GM23338 (cell line): ENCODE measurements at regions not wholly inside any gene's neighbourhood (a gene's known extent, or its start where the extent isn't known, plus 50 kb on each side); places are given as distances from the start of the nearest gene placed in this dataset.

Experiments
- ATAC-seq: fragments of 200-7000 bp; cut with Tn5 transposase; 3 replicates; pipeline ENCODE4 v1.9.1; 2020
- DNase-seq: peaks from one replicate; pipeline ENCODE4 v3.0.0-alpha.2; 2015; ENCODE audit warnings: low spot score
- H2AFZ ChIP-seq: fragments of 200-600 bp; sonication (generic); 2 replicates; pipeline ENCODE4 v1.8.0; 2016; ENCODE audit warnings: antibody characterized with exemption, mild to moderate bottlenecking, moderate library complexity
- H3F3A ChIP-seq: fragments of 200-600 bp; sonication (generic); replicated peaks from 2 replicates; pipeline ENCODE4 v1.8.0; 2017; ENCODE audit warnings: antibody characterized with exemption, mixed run types, low read depth
- H3K27ac ChIP-seq: fragments of 200-600 bp; sonication (generic); 2 replicates; pipeline ENCODE4 v1.6.1; 2016; ENCODE audit warnings: low read depth
- H3K27me3 ChIP-seq: fragments of 200-600 bp; sonication (generic); 2 replicates; pipeline ENCODE4 v1.8.0; 2016; ENCODE audit warnings: mild to moderate bottlenecking, mixed run types, moderate library complexity; ENCODE audit not compliant: insufficient read depth
- H3K36me3 ChIP-seq: fragments of 200-600 bp; sonication (generic); 2 replicates; pipeline ENCODE4 v1.8.0; 2016; ENCODE audit warnings: mild to moderate bottlenecking; ENCODE audit not compliant: insufficient read depth
- H3K4me1 ChIP-seq: fragments of 200-600 bp; sonication (generic); 2 replicates; pipeline ENCODE4 v1.8.0; 2016; ENCODE audit warnings: mild to moderate bottlenecking, moderate library complexity; ENCODE audit not compliant: insufficient read depth
- H3K4me2 ChIP-seq: fragments of 200-600 bp; sonication (generic); 2 replicates; pipeline ENCODE4 v1.7.1; 2017; ENCODE audit warnings: mixed run types
- H3K4me3 ChIP-seq: fragments of 200-600 bp; sonication (generic); 2 replicates; pipeline ENCODE4 v1.6.1; 2016; ENCODE audit warnings: mixed run types
- H3K79me2 ChIP-seq: fragments of 200-600 bp; sonication (generic); replicated peaks from 2 replicates; pipeline ENCODE4 v1.8.0; 2017; ENCODE audit warnings: mild to moderate bottlenecking; ENCODE audit not compliant: insufficient read depth
- H3K9me2 ChIP-seq: fragments of 200-600 bp; sonication (generic); 2 replicates; pipeline ENCODE4 v1.8.0; 2017; ENCODE audit not compliant: insufficient read depth
- H4K20me1 ChIP-seq: fragments of 200-600 bp; sonication (generic); replicated peaks from 2 replicates; pipeline ENCODE4 v1.8.0; 2017; ENCODE audit warnings: mild to moderate bottlenecking; ENCODE audit not compliant: insufficient read depth
- H3K27ac Mint-ChIP-seq: 2 replicates; pipeline ENCODE4 v1.8.0; 2020; ENCODE audit warnings: inconsistent platforms, mild to moderate bottlenecking, moderate library complexity, mixed read lengths
- H3K27me3 Mint-ChIP-seq: 3 replicates; pipeline ENCODE4 v1.8.0; 2022; ENCODE audit warnings: low read depth, mild to moderate bottlenecking, moderate library complexity, mixed read lengths, inconsistent platforms; ENCODE audit not compliant: insufficient read depth, poor library complexity
- H3K36me3 Mint-ChIP-seq: 3 replicates; pipeline ENCODE4 v1.8.0; 2021; ENCODE audit warnings: low read depth, mild to moderate bottlenecking, inconsistent platforms, moderate library complexity, mixed read lengths
- H3K4me1 Mint-ChIP-seq: 3 replicates; pipeline ENCODE4 v1.8.0; 2020; ENCODE audit warnings: mild to moderate bottlenecking, inconsistent platforms, mixed read lengths
- H3K4me3 Mint-ChIP-seq: 3 replicates; pipeline ENCODE4 v1.8.0; 2021; ENCODE audit warnings: moderate library complexity, mild to moderate bottlenecking, inconsistent platforms, mixed read lengths
- H3K9me3 Mint-ChIP-seq: 3 replicates; pipeline ENCODE4 v1.8.0; 2020; ENCODE audit warnings: moderate library complexity, mild to moderate bottlenecking, inconsistent platforms, mixed read lengths
- CREB1 ChIP-seq: fragments of 250-450 bp; sonication (Bioruptor Pico); IDR thresholded peaks from 2 replicates; pipeline ENCODE4 v1.5.0; 2020; ENCODE audit warnings: low read depth, mild to moderate bottlenecking, moderate library complexity
- ETS1 ChIP-seq: IDR thresholded peaks from 2 replicates; pipeline ENCODE4 v1.6.1; 2016; ENCODE audit warnings: antibody characterized with exemption
- EZH2phosphoT487 ChIP-seq: fragments of 200-600 bp; sonication (generic); IDR thresholded peaks from one replicate; pipeline ENCODE4 v1.8.1; 2018; ENCODE audit warnings: antibody characterized with exemption; ENCODE audit not compliant: unreplicated experiment
- NANOG ChIP-seq: IDR thresholded peaks from 2 replicates; pipeline ENCODE4 v1.6.1; 2016; ENCODE audit warnings: antibody characterized with exemption, borderline replicate concordance
- POLR2AphosphoS5 ChIP-seq: IDR thresholded peaks from 2 replicates; pipeline ENCODE4 v1.6.1; 2016; ENCODE audit warnings: antibody characterized with exemption, low read depth
- REST ChIP-seq: IDR thresholded peaks from one replicate; pipeline ENCODE4 v1.6.1; 2018; ENCODE audit warnings: antibody characterized with exemption; ENCODE audit not compliant: unreplicated experiment
- STAT1 ChIP-seq: IDR thresholded peaks from one replicate; pipeline ENCODE4 v1.6.1; 2016; ENCODE audit warnings: antibody characterized with exemption; ENCODE audit not compliant: unreplicated experiment
- ZNF462 ChIP-seq: fragments of 250-450 bp; sonication (Bioruptor Pico); IDR thresholded peaks from 2 replicates; pipeline ENCODE4 v1.5.0; 2020; ENCODE audit warnings: mild to moderate bottlenecking, moderate library complexity

DNA sequence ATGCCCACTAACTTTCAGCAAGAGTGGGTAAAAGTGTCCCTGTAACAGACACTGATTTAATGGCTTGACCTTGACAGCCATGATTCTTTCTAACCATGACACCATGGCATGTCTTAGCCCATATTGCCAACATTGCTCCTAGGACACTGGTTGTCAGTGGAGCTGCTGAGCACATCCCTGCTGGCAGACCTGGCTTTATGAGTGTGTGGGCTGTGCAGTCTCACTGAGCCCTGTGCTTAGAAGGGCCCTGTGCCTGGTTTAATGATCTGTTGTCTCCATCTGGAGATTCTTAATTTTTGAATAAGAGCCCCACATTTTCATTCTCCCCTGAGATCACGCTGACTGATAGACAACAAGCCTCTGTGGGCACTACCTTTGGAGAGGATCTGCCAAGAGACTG, 243.1 kb upstream of the KIAA1217 start (continued):
- no peak for TF ChIP-seq ZNF462
- TF ChIP-seq EZH2phosphoT487 = no peak
- TF ChIP-seq NANOG = no peak
- TF ChIP-seq STAT1 = no peak
- no peak for TF ChIP-seq POLR2AphosphoS5
- TF ChIP-seq ETS1 = no peak
- TF ChIP-seq CREB1 = no peak

GRCh38 chr10:23966504-23967051, 242.4 kb upstream of the KIAA1217 start:
- H2AFZ ChIP-seq = no peak overlapping the region

More at GRCh38 chr10:23966504-23967051, 242.4 kb upstream of the KIAA1217 start:
- Histone ChIP-seq H3K9me2 (peaks cover 12% of the 10 kb centered on the region), H4K20me1 (no peaks in the 10 kb centered on the region), H3K4me3 (no peak overlapping the region), H3K4me1 (peaks cover 6% of the 10 kb centered on the region; the same call in 1 of the 2 replicates), H3K4me2 (no peak overlapping the region), H3K27ac (no peak overlapping the region), H3K36me3 (no peaks in the 10 kb centered on the region), H3K79me2 (no peaks in the 10 kb centered on the region), H3F3A (no peaks in the 10 kb centered on the region), H3K27me3 (no peaks in the 10 kb centered on the region)
- peaks cover 7% of the 10 kb centered on the region for H3K4me1 Mint-ChIP-seq
- ATAC-seq = no peak
- peaks cover 4% of the 10 kb centered on the region for H3K27me3 Mint-ChIP-seq
- H3K4me3 Mint-ChIP-seq = no peak overlapping the region
- DNase-seq = no peak
- H3K9me3 Mint-ChIP-seq = no peaks in the 10 kb centered on the region
- no peak for TF ChIP-seq CREB1
- no peak for TF ChIP-seq REST
- no peak overlapping the region for H3K27ac Mint-ChIP-seq
- H3K36me3 Mint-ChIP-seq = no peaks in the 10 kb centered on the region; the same call in 2 of the 3 replicates
